Memory B cell (primary cell): ENCODE measurements at regions not wholly inside any gene's neighbourhood (a gene's known extent, or its start where the extent isn't known, plus 50 kb on each side); places are given as distances from the start of the nearest gene placed in this dataset.
"Not testable (repeated sequence)": the region's sequence is repeated elsewhere in the genome, so short reads cannot be mapped to it uniquely, and the experiment has no call there.

Source experiments
- ATAC-seq: fragments of 150-1000 bp; cut with Tn5 transposase; 2 replicates; pipeline ENCODE4 v1.10.0; 2021; ENCODE audit warnings: low read depth, mild to moderate bottlenecking, moderate library complexity
- DNase-seq, 2 donors: peaks; one replicate each; pipeline ENCODE4 v3.0.0; 2022; ENCODE audit warnings: low spot score in 2 of 2
- H3K27ac Mint-ChIP-seq: one replicate; pipeline ENCODE4 v1.8.0; 2022; ENCODE audit warnings: mild to moderate bottlenecking, moderate library complexity, mixed read lengths
- H3K27me3 Mint-ChIP-seq: one replicate; pipeline ENCODE4 v1.8.0; 2022; ENCODE audit warnings: mixed read lengths
- H3K36me3 Mint-ChIP-seq: one replicate; pipeline ENCODE4 v1.8.0; 2022; ENCODE audit warnings: mild to moderate bottlenecking, mixed read lengths
- H3K4me1 Mint-ChIP-seq: one replicate; pipeline ENCODE4 v1.8.0; 2022; ENCODE audit warnings: mixed read lengths
- H3K4me3 Mint-ChIP-seq: one replicate; pipeline ENCODE4 v1.8.0; 2022; ENCODE audit warnings: mild to moderate bottlenecking, moderate library complexity, mixed read lengths
- H3K9me3 Mint-ChIP-seq: one replicate; pipeline ENCODE4 v1.8.0; 2022; ENCODE audit warnings: mixed read lengths

GRCh38 chr16:9141813-9142212 lies 50.4 kb downstream of the HAPSTR1 start:
- Mint-ChIP-seq H3K36me3 (peaks cover 3% of the 10 kb centered on the region), H3K4me1 (peaks cover 10% of the 10 kb centered on the region), H3K4me3 (no peak overlapping the region), H3K27ac (no peak overlapping the region), H3K9me3 (no peaks in the 10 kb centered on the region), H3K27me3 (peaks cover 6% of the 10 kb centered on the region)
- DNase-seq (no peak), ATAC-seq (no peak)

DNA sequence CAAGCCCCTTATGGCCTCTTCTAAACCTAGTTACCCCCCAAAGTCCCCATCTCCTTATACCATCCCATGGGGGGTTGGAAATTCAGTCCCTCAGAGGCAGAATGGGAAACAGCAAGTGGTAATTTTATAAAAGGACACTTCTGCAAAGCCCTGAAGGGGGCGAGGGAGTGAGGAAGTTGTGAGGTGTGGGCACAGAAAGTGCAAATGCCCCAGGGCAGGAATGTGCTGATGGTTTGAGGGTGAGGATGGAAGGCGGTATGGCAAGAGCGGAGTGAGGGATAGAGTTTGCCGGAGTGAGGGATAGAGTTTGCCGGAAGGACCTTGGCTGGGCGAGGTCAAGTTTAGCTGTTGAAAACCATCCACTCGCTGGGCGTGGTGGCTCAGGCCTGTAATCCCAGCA lies 52.7 kb downstream of the HAPSTR1 start:
- Mint-ChIP-seq H3K4me1 (peaks cover 5% of the 10 kb centered on the region), H3K27me3 (peaks cover 4% of the 10 kb centered on the region)

DNA sequence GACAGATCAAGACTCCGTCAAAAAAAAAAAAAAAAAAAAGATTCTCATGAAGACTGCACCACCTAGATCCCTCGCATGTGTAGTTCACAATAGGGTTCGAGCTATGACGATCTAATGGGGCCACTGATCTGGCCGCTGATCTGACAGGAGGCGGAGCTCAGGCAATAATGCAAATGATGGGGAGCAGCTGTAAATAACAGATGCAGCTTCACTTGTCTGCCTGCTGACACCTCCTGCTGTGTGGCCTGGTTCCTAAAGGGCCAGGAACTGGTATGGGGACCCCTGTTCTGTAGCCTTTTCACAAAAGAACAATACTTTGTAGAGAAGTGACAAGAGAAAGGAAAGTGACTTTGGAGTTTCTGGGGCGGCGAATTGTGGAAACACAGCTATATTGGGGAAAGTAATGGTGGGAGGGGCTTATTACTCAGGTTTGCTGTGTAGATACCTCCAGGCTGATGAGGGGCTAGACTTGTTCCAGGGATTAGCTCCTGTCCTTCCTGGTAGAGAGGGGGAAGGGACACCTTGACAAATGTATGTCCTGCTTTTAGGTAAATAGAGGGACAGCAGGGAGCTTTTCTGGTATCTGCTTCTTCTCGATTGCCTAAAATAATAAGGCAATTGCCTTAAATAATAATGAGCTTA lies 57.1 kb downstream of the HAPSTR1 start:
- Mint-ChIP-seq H3K27me3 (peaks cover 8% of the 10 kb centered on the region), H3K27ac (no peak overlapping the region), H3K9me3 (no peaks in the 10 kb centered on the region), H3K36me3 (peaks cover 2% of the 10 kb centered on the region), H3K4me3 (no peak overlapping the region), H3K4me1 (peaks cover 3% of the 10 kb centered on the region)
- ATAC-seq (peak; percentile 38), DNase-seq (no peak)

More for the DNA sequence above, 52.7 kb downstream of the HAPSTR1 start:
- Mint-ChIP-seq H3K36me3 (peaks cover 3% of the 10 kb centered on the region), H3K4me3 (no peak overlapping the region), H3K27ac (no peak overlapping the region), H3K9me3 (no peaks in the 10 kb centered on the region)
- no peak for ATAC-seq
- DNase-seq, result no peak

DNA sequence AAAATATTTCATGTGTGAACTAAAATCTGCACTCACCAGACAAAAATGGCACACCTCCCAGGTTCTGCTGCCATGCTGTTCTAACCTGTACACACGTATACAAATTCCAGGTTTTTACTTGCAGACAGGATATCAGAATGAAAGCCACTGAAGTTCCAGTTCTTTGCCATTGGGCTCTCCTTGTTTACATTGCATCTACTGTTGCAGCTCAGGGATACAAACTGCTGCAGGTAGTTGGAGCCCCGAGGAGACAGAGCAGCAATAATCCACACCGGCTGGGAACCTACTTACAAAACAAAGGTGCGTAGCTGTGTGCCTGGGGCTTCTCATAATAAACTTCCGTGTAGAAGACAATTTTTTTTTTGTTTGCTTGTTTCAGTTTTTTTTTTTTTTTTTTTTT lies 59.6 kb downstream of the HAPSTR1 start:
- Mint-ChIP-seq H3K9me3 (no peaks in the 10 kb centered on the region), H3K36me3 (no peaks in the 10 kb centered on the region), H3K4me3 (no peak overlapping the region), H3K27ac (no peak overlapping the region), H3K27me3 (peaks cover 14% of the 10 kb centered on the region), H3K4me1 (peaks cover 3% of the 10 kb centered on the region)
- ATAC-seq (no peak), DNase-seq (no peak)

DNA sequence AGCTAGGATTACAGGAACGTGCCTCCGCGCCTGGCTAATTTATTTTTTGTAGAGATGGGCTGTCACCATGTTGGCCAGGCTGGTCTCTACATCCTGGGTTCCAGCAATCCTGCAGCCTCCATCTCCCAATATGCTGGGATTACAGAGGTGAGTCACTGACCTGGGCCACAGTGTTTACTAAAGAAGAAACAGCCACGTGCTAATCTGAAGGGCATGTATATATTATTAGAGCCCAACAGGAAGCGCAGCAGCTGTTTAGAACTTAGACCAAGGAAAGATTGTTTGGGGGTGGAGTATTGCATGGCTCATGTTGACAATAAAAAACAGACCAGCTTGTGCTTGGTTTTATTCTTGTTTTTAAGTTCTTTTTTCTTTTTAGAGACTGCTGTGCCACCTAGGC lies 60.2 kb downstream of the HAPSTR1 start:
- Mint-ChIP-seq H3K36me3 (no peaks in the 10 kb centered on the region), H3K27me3 (peaks cover 14% of the 10 kb centered on the region), H3K4me3 (no peak overlapping the region), H3K27ac (no peak overlapping the region), H3K9me3 (no peaks in the 10 kb centered on the region), H3K4me1 (peaks cover 3% of the 10 kb centered on the region)
- no peak for ATAC-seq
- no peak for DNase-seq

- peaks cover 16% of the 10 kb centered on the region for H3K27me3 Mint-ChIP-seq
- DNase-seq, result no peak
- H3K27ac Mint-ChIP-seq, result no peak overlapping the region
- ATAC-seq, result no peak
- peaks cover 3% of the 10 kb centered on the region for H3K4me1 Mint-ChIP-seq
- no peak overlapping the region for H3K4me3 Mint-ChIP-seq
- H3K36me3 Mint-ChIP-seq, result no peaks in the 10 kb centered on the region
- no peaks in the 10 kb centered on the region for H3K9me3 Mint-ChIP-seq
These were observed 61.4 kb downstream of the HAPSTR1 start for GRCh38 chr16:9152649-9153501.

- Mint-ChIP-seq H3K36me3 (no peaks in the 10 kb centered on the region), H3K4me1 (peaks cover 3% of the 10 kb centered on the region), H3K27ac (no peak overlapping the region), H3K4me3 (no peak overlapping the region), H3K27me3 (peaks cover 18% of the 10 kb centered on the region), H3K9me3 (no peaks in the 10 kb centered on the region)
- no peak for DNase-seq
- no peak for ATAC-seq
These were observed 62.0 kb downstream of the HAPSTR1 start for GRCh38 chr16:9153502-9153864.

- ATAC-seq (no peak), DNase-seq (no peak)
- H3K27me3 Mint-ChIP-seq, result peaks cover 19% of the 10 kb centered on the region
- H3K4me1 Mint-ChIP-seq, result peaks cover 3% of the 10 kb centered on the region
- H3K36me3 Mint-ChIP-seq, result no peaks in the 10 kb centered on the region
- no peak overlapping the region for H3K4me3 Mint-ChIP-seq
- no peak overlapping the region for H3K27ac Mint-ChIP-seq
- H3K9me3 Mint-ChIP-seq, result no peaks in the 10 kb centered on the region
These were observed 63.3 kb downstream of the HAPSTR1 start for GRCh38 chr16:9154567-9155410.

DNA sequence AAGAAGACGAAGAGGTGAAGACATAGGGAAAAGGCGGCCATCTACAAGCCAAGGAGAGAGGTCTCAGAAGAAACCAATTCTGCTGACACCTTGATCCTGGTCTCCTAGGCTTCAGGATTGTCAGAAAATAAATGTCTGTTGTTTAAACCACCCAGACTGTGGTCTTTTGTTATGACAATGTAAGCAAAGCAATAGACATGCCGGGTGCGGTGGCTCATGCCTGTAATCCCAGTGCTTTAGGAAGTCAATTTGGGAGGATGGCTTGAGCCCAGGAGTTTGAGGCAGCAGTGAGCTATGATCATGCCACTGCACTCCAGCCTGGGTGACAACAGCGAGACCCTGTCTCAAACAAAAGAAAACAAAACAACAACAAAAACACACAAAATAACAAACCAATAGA lies 64.4 kb downstream of the HAPSTR1 start:
- no peak overlapping the region for H3K27ac Mint-ChIP-seq
- H3K4me3 Mint-ChIP-seq, result no peak overlapping the region
- no peak for ATAC-seq

GRCh38 chr16:9159839-9160550 lies 68.6 kb downstream of the HAPSTR1 start:
- peaks cover 5% of the 10 kb centered on the region for H3K4me1 Mint-ChIP-seq
- H3K4me3 Mint-ChIP-seq, result no peak overlapping the region
- ATAC-seq (no peak), DNase-seq (no peak)
- H3K27me3 Mint-ChIP-seq, result peaks cover 22% of the 10 kb centered on the region
- no peak overlapping the region for H3K27ac Mint-ChIP-seq
- H3K9me3 Mint-ChIP-seq, result no peaks in the 10 kb centered on the region
- H3K36me3 Mint-ChIP-seq, result no peaks in the 10 kb centered on the region

More for the DNA sequence above, 64.4 kb downstream of the HAPSTR1 start:
- H3K36me3 Mint-ChIP-seq, result no peaks in the 10 kb centered on the region
- H3K27me3 Mint-ChIP-seq, result peaks cover 27% of the 10 kb centered on the region
- DNase-seq, result no peak
- H3K4me1 Mint-ChIP-seq, result peaks cover 8% of the 10 kb centered on the region
- no peaks in the 10 kb centered on the region for H3K9me3 Mint-ChIP-seq

DNA sequence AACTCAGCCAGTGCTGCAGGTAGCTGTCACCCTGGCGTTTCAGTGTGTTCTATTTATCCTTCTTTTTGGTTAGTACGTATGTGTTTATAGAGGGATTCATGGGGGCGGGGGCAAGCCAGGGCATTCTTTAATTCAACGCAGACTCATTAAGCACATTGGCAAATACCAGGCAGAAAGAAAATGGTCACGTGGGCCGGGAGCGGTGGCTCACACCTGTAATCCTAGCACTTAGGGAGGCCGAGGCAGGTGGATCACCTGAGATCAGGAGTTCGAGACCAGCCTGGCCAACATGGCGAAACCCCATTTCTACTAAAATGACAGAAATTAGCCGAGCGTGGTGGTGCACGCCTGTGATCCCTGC lies 69.1 kb downstream of the HAPSTR1 start:
- Mint-ChIP-seq H3K36me3 (no peaks in the 10 kb centered on the region), H3K4me1 (peaks cover 5% of the 10 kb centered on the region), H3K4me3 (no peak overlapping the region), H3K9me3 (no peaks in the 10 kb centered on the region), H3K27ac (no peak overlapping the region), H3K27me3 (peaks cover 19% of the 10 kb centered on the region)
- DNase-seq, result no peak
- ATAC-seq, result no peak

DNA sequence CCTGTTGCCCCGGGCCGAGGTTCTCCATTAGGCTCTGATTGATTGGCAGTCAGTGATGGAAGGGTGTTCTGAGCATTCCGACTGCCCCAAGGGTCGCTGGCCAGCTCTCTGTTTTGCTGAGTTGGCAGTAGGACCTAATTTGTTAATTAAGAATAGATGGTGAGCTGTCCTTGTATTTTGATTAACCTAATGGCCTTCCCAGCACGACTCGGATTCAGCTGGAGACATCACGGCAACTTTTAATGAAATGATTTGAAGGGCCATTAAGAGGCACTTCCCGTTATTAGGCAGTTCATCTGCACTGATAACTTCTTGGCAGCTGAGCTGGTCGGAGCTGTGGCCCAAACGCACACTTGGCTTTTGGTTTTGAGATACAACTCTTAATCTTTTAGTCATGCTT lies 74.2 kb downstream of the HAPSTR1 start:
- Mint-ChIP-seq H3K36me3 (no peaks in the 10 kb centered on the region), H3K4me1 (peaks cover 3% of the 10 kb centered on the region), H3K4me3 (no peak overlapping the region), H3K27me3 (peaks cover 12% of the 10 kb centered on the region), H3K27ac (no peak overlapping the region), H3K9me3 (no peaks in the 10 kb centered on the region)
- ATAC-seq, result no peak
- no peak for DNase-seq

- not testable (repeated sequence) for DNase-seq, H3K4me3 Mint-ChIP-seq, H3K27ac Mint-ChIP-seq, H3K4me1 Mint-ChIP-seq, ATAC-seq, H3K36me3 Mint-ChIP-seq, H3K9me3 Mint-ChIP-seq
- H3K27me3 Mint-ChIP-seq, result peaks cover 12% of the 10 kb centered on the region
These were observed 75.0 kb downstream of the HAPSTR1 start for GRCh38 chr16:9166326-9166993.
